Endothelial cell of umbilical vein (primary cell): ENCODE measurements at regions not wholly inside any gene's neighbourhood (a gene's known extent, or its start where the extent isn't known, plus 50 kb on each side); places are given as distances from the start of the nearest gene placed in this dataset.
"Not testable (repeated sequence)": the region's sequence is repeated elsewhere in the genome, so short reads cannot be mapped to it uniquely, and the experiment has no call there.

ENCODE experiments used
- BruUV-seq: library from RNA; stranded (reverse); fragments of 400-500 nt; replicated peaks from 2 replicates; lab custom pipeline; 2021; lab: Mats Ljungman, UMichigan
- CTCF ChIA-PET: fragments of 300-600, 350-600 bp; sonication (Branson Sonifier 250); formaldehyde crosslinking; loops from one replicate; lab custom pipeline; 2021; ENCODE audit warnings: antibody characterized with exemption, inconsistent platforms; lab: Charles Lee
- POLR2A ChIA-PET: fragments of 300-600, 350-600 bp; sonication (Branson Sonifier 250); formaldehyde crosslinking; loops from one replicate; lab custom pipeline; 2021; ENCODE audit warnings: antibody characterized with exemption, inconsistent platforms; lab: Charles Lee
- DNase-seq: peaks from one replicate; pipeline ENCODE4 v3.0.0-alpha.2; 2011; ENCODE audit warnings: low read depth, low spot score
- FAIRE-seq: peaks from 2 replicates; lab custom pipeline; 2011; peaks lifted over from hg19 to GRCh38; lab: Jason Lieb, UNC
- H2AFZ ChIP-seq: 2 replicates; pipeline ENCODE4 v1.6.0; 2012; ENCODE audit warnings: low read depth, low read length, control low read depth, inconsistent platforms
- H3K27ac ChIP-seq: 2 replicates; pipeline ENCODE4 v1.5.1; 2011; ENCODE audit warnings: low read depth, mild to moderate bottlenecking, control low read depth, low read length, moderate library complexity; ENCODE audit not compliant: insufficient read depth
- H3K27me3 ChIP-seq, 2 experiments: 2 replicates each; pipeline versions ENCODE4 v1.6.0 to v1.6.1; 2011; ENCODE audit warnings: low read length in 2 of 2, mixed read lengths in 1 of 2; ENCODE audit not compliant: control insufficient read depth in 2 of 2, insufficient read depth in 2 of 2
- H3K36me3 ChIP-seq, 2 experiments: 2 replicates in 1 of 2; 3 replicates in 1 of 2; pipeline ENCODE4 v1.5.1; 2011; ENCODE audit warnings: low read length in 2 of 2, mild to moderate bottlenecking in 1 of 2, moderate library complexity in 1 of 2; ENCODE audit not compliant: control insufficient read depth in 2 of 2, insufficient read depth in 2 of 2; ENCODE audit errors: extremely low read depth in 1 of 2
- H3K4me1 ChIP-seq: 3 replicates; pipeline ENCODE4 v1.5.1; 2011; ENCODE audit warnings: mild to moderate bottlenecking, low read length; ENCODE audit not compliant: control insufficient read depth, insufficient read depth; ENCODE audit errors: extremely low read depth
- H3K4me2 ChIP-seq: 2 replicates; pipeline ENCODE4 v1.6.1; 2011; ENCODE audit warnings: low read length, control low read depth, mixed read lengths; ENCODE audit not compliant: insufficient read depth
- H3K4me3 ChIP-seq, 3 experiments: fragments of 200-600 bp in 1 of 3; sonication (generic), shearing (Covaris generic) in 1 of 3; replicated peaks in 1 of 3; 2 replicates each; pipeline ENCODE4 v1.5.1; 2011 to 2016; ENCODE audit warnings: control low read depth in 3 of 3, low read length in 3 of 3, mild to moderate bottlenecking in 2 of 3, inconsistent platforms in 1 of 3, low read depth in 1 of 3, moderate library complexity in 1 of 3; ENCODE audit not compliant: insufficient read depth in 1 of 3
- H3K79me2 ChIP-seq: 2 replicates; pipeline ENCODE4 v1.6.0; 2012; ENCODE audit warnings: low read length, inconsistent platforms; ENCODE audit not compliant: control insufficient read depth, insufficient read depth
- H3K9ac ChIP-seq: replicated peaks from 2 replicates; pipeline ENCODE3; 2011; ENCODE audit warnings: low read length, control low read depth; ENCODE audit not compliant: insufficient read depth; ENCODE audit errors: extremely low read depth
- H3K9me1 ChIP-seq: replicated peaks from 3 replicates; pipeline ENCODE4 v1.6.0; 2011; ENCODE audit warnings: mild to moderate bottlenecking, low read length; ENCODE audit not compliant: control insufficient read depth, insufficient read depth; ENCODE audit errors: extremely low read depth
- H3K9me3 ChIP-seq: replicated peaks from 2 replicates; pipeline ENCODE4 v1.5.1; 2012; ENCODE audit warnings: low read length, inconsistent platforms; ENCODE audit not compliant: control insufficient read depth, insufficient read depth
- H4K20me1 ChIP-seq: replicated peaks from 2 replicates; pipeline ENCODE3; 2011; ENCODE audit warnings: mild to moderate bottlenecking, low read length; ENCODE audit not compliant: control insufficient read depth, insufficient read depth; ENCODE audit errors: extremely low read depth
- EZH2 ChIP-seq: IDR thresholded peaks from 2 replicates; pipeline ENCODE4 v1.6.1; 2012; ENCODE audit warnings: borderline replicate concordance, low read depth, mild to moderate bottlenecking, moderate library complexity, low read length, inconsistent platforms; ENCODE audit not compliant: severe bottlenecking
- FOS ChIP-seq: IDR thresholded peaks from 2 replicates; pipeline ENCODE4 v1.6.1; 2011; ENCODE audit warnings: mild to moderate bottlenecking, low read length, moderate library complexity, borderline replicate concordance; ENCODE audit not compliant: insufficient read depth
- GATA2 ChIP-seq: IDR thresholded peaks from 2 replicates; pipeline ENCODE4 v1.7.0; 2011; ENCODE audit warnings: low read depth, mild to moderate bottlenecking, moderate library complexity, mixed read lengths, low read length; ENCODE audit not compliant: insufficient read length, insufficient read depth
- JUN ChIP-seq: IDR thresholded peaks from 2 replicates; pipeline ENCODE4 v1.6.1; 2011; ENCODE audit warnings: borderline replicate concordance, low read depth; ENCODE audit not compliant: insufficient read length, insufficient read depth
- MYC ChIP-seq: IDR thresholded peaks from one replicate; pipeline ENCODE4 v1.6.1; 2011; ENCODE audit warnings: mild to moderate bottlenecking, low read depth, low read length
- POLR2A ChIP-seq: IDR thresholded peaks from 2 replicates; pipeline ENCODE4 v1.6.1; 2012; ENCODE audit warnings: low read depth, mild to moderate bottlenecking, control low read depth, low read length
- POLR2AphosphoS5 ChIP-seq: IDR thresholded peaks from 2 replicates; pipeline ENCODE4 v1.6.1; 2012; ENCODE audit warnings: low read depth, mild to moderate bottlenecking, control low read depth, low read length, moderate library complexity; ENCODE audit not compliant: insufficient read depth
- dilution Hi-C: fragments of 300-500 bp; cut with MboI; formaldehyde crosslinking; loops from one replicate; pipeline ENCODE4 v1.15.0; 2019; ENCODE audit warnings: low sequenced_read_pairs; ENCODE audit not compliant: extremely low pct_ligation_motif_present
- intact Hi-C: fragments of 100-400 bp; cut with micrococcal nuclease; formaldehyde crosslinking; loops from one replicate; pipeline ENCODE4 v1.10.0; 2022
- TF ChIP-seq, protein P1 (sequence below): IDR thresholded peaks from 2 replicates; pipeline ENCODE4 v1.6.1; 2011; ENCODE audit not compliant: insufficient read depth, insufficient read length
- TF ChIP-seq, protein P2 (sequence below), 2 donors: IDR thresholded peaks; 1 replicate in 1 of 2; 2 replicates in 1 of 2; pipeline ENCODE4 v1.5.1; 2011; ENCODE audit warnings: low read length in 2 of 2, mild to moderate bottlenecking in 2 of 2, moderate library complexity in 2 of 2, control low read depth in 1 of 2, inconsistent platforms in 1 of 2, low read depth in 1 of 2; ENCODE audit not compliant: insufficient read depth in 1 of 2; ENCODE audit errors: extremely low read depth in 1 of 2

DNA sequence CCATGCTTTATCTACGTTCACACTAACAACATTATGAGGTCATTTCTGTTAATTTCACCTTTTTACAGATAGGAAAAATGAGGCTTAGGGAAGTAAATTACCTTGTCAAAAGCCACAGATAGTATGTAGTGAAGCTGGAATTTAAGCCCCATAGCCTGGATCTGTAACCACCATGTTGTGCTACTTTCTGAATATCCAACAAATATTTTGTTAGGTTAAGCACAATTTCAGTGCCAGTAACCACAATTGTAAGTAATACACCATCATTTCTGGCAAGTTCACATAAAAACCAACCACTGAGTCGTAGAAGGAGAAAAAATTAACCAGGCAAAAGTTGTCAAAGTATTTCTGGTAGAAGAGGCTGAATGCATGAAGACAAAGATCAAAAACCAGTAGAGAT lies 593.1 kb upstream of the CAMK1G start:
- BruUV-seq = no TSS peak
- no peak for FAIRE-seq
- no peak for DNase-seq

DNA sequence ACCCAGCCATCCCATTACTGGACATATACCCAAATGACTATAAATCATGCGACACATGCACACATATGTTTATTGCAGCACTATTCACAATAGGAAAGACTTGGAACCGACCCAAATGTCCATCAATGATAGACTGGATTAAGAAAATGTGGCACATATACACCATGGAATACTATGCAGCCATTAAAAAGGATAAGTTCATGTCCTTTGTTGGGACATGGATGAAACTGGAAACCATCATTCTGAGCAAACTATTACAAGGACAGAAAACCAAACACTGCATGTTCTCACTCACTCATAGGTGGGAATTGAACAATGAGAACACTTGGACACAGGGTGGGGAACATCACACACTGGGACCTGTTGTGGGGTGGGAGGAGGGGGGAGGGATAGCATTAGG lies 586.5 kb upstream of the CAMK1G start:
- DNase-seq, H3K27ac ChIP-seq, FAIRE-seq, intact Hi-C loops, POLR2A ChIA-PET, BruUV-seq, H3K4me2 ChIP-seq, H3K9me1 ChIP-seq, H3K79me2 ChIP-seq, H2AFZ ChIP-seq, H3K9me3 ChIP-seq, H3K9ac ChIP-seq, H3K27me3 ChIP-seq, H4K20me1 ChIP-seq, H3K36me3 ChIP-seq, H3K4me1 ChIP-seq, dilution Hi-C loops, H3K4me3 ChIP-seq: not testable (repeated sequence)
- CTCF ChIA-PET = interaction anchor here (0.9 to 2.1 kb wide), 10 partner anchors 8 to 345 kb away, joined by 3 to 23 read pairs (median 4); no protein-coding TSS in a partner anchor

More for the DNA sequence above, 593.1 kb upstream of the CAMK1G start:
- H3K9me1 ChIP-seq = no peaks in the 10 kb centered on the region
- no peaks in the 10 kb centered on the region for H3K27me3 ChIP-seq
- no peaks in the 10 kb centered on the region for H3K9me3 ChIP-seq
- POLR2A ChIA-PET = no interaction called here
- no peaks in the 10 kb centered on the region for H4K20me1 ChIP-seq
- TF ChIP-seq FOS (no peak), MYC (no peak), EZH2 (no peak), GATA2 (no peak), JUN (no peak), POLR2AphosphoS5 (no peak), POLR2A (no peak)
- TF ChIP-seq, protein P1, sequence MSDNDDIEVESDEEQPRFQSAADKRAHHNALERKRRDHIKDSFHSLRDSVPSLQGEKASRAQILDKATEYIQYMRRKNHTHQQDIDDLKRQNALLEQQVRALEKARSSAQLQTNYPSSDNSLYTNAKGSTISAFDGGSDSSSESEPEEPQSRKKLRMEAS = no peak
- TF ChIP-seq, protein P2, sequence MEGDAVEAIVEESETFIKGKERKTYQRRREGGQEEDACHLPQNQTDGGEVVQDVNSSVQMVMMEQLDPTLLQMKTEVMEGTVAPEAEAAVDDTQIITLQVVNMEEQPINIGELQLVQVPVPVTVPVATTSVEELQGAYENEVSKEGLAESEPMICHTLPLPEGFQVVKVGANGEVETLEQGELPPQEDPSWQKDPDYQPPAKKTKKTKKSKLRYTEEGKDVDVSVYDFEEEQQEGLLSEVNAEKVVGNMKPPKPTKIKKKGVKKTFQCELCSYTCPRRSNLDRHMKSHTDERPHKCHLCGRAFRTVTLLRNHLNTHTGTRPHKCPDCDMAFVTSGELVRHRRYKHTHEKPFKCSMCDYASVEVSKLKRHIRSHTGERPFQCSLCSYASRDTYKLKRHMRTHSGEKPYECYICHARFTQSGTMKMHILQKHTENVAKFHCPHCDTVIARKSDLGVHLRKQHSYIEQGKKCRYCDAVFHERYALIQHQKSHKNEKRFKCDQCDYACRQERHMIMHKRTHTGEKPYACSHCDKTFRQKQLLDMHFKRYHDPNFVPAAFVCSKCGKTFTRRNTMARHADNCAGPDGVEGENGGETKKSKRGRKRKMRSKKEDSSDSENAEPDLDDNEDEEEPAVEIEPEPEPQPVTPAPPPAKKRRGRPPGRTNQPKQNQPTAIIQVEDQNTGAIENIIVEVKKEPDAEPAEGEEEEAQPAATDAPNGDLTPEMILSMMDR (IDR thresholded peaks at IDR 0.05; ENCODE audit: extremely low read depth in 1 of 2, insufficient read depth in 1 of 2, low read depth in 1 of 2, low read length in 2 of 2) = no peak
- no peak overlapping the region for H3K4me3 ChIP-seq
- no peak overlapping the region for H2AFZ ChIP-seq
- CTCF ChIA-PET = no interaction called here
- dilution Hi-C loops (no loop called here), intact Hi-C loops (no loop called here)
- H3K27ac ChIP-seq = no peak overlapping the region
- no peak overlapping the region for H3K4me2 ChIP-seq
- H3K9ac ChIP-seq = no peak overlapping the region
- H3K4me1 ChIP-seq = peaks cover 14% of the 10 kb centered on the region
- no peaks in the 10 kb centered on the region for H3K79me2 ChIP-seq
- H3K36me3 ChIP-seq = no peaks in the 10 kb centered on the region
